Tibial artery (tissue), 4 donors: ENCODE measurements at regions not wholly inside any gene's neighbourhood (a gene's known extent, or its start where the extent isn't known, plus 50 kb on each side); places are given as distances from the start of the nearest gene placed in this dataset.

Source experiments
- DNase-seq, 2 donors: peaks; one replicate each; pipeline ENCODE4 v3.0.0-alpha.2; 2019
- H3K27ac ChIP-seq, 2 donors: fragments of 200-600 bp; sonication (generic) in 1 of 2; 1 replicate in 1 of 2; 2 replicates in 1 of 2; pipeline ENCODE4 v1.5.1; 2018 to 2019; ENCODE audit warnings: mild to moderate bottlenecking in 1 of 2
- H3K27me3 ChIP-seq, 2 donors: fragments of 200-600 bp; sonication (generic) in 1 of 2; one replicate each; pipeline versions ENCODE4 v1.5.1 to v1.6.0; 2016 to 2019
- H3K36me3 ChIP-seq, 3 donors: fragments of 200-600 bp; sonication (generic) in 2 of 3; one replicate each; pipeline ENCODE4 v1.5.1; 2016 to 2019; ENCODE audit warnings: mild to moderate bottlenecking in 2 of 3
- H3K4me1 ChIP-seq, 4 donors: fragments of 200-600 bp; sonication (generic) in 2 of 4; 1 replicate in 3 of 4; 2 replicates in 1 of 4; pipeline ENCODE4 v1.5.1; 2016 to 2019
- H3K4me3 ChIP-seq, 2 donors: fragments of 200-600 bp; sonication (generic) in 1 of 2; 1 replicate in 1 of 2; 2 replicates in 1 of 2; pipeline ENCODE4 v1.5.1; 2018 to 2019; ENCODE audit warnings: mild to moderate bottlenecking in 2 of 2
- H3K9me3 ChIP-seq, 3 donors: fragments of 200-600 bp; sonication (generic) in 1 of 3; one replicate each; pipeline ENCODE4 v1.5.1; 2016 to 2019
- intact Hi-C: fragments of 100-400 bp; cut with DNase I; formaldehyde crosslinking; loops from one replicate; pipeline ENCODE4 v1.15.0; 2023; ENCODE audit warnings: low total_unique reads
- TF ChIP-seq, protein P1 (sequence below), 2 experiments: fragments of 200-600 bp in 1 of 2; fragments of 450-650 bp in 1 of 2; IDR thresholded peaks; one replicate each; pipeline ENCODE4 v1.5.1; 2017 to 2019; ENCODE audit warnings: antibody characterized with exemption in 2 of 2, mild to moderate bottlenecking in 1 of 2, moderate library complexity in 1 of 2

DNA sequence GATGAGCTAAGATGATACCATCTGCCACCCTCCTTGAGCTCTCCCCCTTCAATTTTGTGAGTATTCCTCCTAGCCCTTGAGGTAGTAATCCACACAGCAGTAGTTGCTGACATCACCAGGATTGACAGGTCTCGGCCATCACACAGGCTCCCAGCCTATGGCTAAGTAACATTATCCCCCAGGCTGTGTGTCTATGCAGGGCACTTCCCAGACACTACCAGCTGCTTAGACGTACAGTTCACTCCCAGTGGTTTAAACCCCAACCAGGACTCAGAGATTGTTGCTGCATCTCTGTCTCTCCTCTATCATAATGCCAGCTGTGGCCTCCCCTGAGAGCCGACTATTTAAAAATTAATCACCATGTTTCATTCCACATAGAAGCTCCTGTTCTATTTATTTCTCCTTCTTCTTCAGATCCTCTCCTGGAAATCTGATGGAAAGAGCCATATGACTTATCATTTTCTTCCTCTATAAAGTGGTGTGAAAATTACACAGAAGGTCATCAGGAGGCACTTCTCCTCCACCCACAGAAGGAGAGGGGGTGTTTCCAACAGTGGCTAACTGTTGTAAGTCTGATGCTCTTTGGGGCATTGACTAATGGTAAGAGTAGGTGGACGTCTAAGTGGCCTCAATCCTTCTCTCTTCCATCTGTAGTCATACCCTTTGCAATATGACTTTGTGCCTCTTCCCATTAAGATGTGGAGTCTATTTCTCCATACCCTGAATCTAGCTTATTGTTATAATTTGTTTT lies 396.3 kb downstream of the SETD4 start:
- intact Hi-C loops = no loop called here
- H3K4me1 ChIP-seq = no peaks in the 10 kb centered on the region
- no peaks in the 10 kb centered on the region for H3K9me3 ChIP-seq
- TF ChIP-seq, protein P1, sequence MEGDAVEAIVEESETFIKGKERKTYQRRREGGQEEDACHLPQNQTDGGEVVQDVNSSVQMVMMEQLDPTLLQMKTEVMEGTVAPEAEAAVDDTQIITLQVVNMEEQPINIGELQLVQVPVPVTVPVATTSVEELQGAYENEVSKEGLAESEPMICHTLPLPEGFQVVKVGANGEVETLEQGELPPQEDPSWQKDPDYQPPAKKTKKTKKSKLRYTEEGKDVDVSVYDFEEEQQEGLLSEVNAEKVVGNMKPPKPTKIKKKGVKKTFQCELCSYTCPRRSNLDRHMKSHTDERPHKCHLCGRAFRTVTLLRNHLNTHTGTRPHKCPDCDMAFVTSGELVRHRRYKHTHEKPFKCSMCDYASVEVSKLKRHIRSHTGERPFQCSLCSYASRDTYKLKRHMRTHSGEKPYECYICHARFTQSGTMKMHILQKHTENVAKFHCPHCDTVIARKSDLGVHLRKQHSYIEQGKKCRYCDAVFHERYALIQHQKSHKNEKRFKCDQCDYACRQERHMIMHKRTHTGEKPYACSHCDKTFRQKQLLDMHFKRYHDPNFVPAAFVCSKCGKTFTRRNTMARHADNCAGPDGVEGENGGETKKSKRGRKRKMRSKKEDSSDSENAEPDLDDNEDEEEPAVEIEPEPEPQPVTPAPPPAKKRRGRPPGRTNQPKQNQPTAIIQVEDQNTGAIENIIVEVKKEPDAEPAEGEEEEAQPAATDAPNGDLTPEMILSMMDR (IDR thresholded peaks at IDR 0.05) = no peak
- H3K27me3 ChIP-seq = no peaks in the 10 kb centered on the region
- H3K4me3 ChIP-seq = no peak overlapping the region
- H3K27ac ChIP-seq = no peak overlapping the region
- H3K36me3 ChIP-seq = no peaks in the 10 kb centered on the region
- no peak for DNase-seq

DNA sequence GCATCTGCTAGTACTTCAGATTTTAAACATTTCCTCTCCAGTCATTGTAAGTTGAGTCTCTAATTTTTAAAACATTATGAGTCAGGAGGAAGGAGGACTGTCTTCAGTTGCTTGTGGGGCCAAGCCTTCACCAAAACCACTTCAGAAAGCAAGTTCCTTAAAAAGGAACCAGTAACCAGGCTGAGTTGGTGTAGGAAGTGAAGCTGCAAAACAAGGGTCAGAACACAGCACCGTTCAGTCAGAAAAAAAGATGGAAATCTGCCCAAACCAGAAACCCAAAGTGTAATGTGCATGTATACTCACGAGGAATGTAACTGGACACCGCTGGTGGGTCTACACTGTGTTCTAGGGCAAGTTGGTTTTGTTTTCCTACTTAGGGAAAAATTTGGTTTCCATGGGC lies 402.1 kb downstream of the SETD4 start:
- no peak overlapping the region for H3K4me3 ChIP-seq
- intact Hi-C loops = no loop called here
- TF ChIP-seq, protein P1 (IDR thresholded peaks at IDR 0.05) = no peak
- H3K9me3 ChIP-seq = no peaks in the 10 kb centered on the region
- H3K36me3 ChIP-seq = no peaks in the 10 kb centered on the region
- no peaks in the 10 kb centered on the region for H3K27me3 ChIP-seq
- peak overlapping the region in 1 of 2 donors; percentile 28 for H3K27ac ChIP-seq
- H3K4me1 ChIP-seq = peaks cover 0 to 7% (median 1%) of the 10 kb centered on the region in 4 donors
- no peak for DNase-seq

GRCh38 chr21:35652872-35653271 lies 407.5 kb downstream of the SETD4 start:
- Histone ChIP-seq H3K4me1 (peaks cover 0 to 3% (median under 1%) of the 10 kb centered on the region in 4 donors), H3K36me3 (no peaks in the 10 kb centered on the region), H3K27me3 (peaks cover 0 to 3% of the 10 kb centered on the region in 2 donors), H3K27ac (no peak overlapping the region), H3K4me3 (no peak overlapping the region), H3K9me3 (no peaks in the 10 kb centered on the region)
- TF ChIP-seq, protein P1 (IDR thresholded peaks at IDR 0.05) = no peak
- intact Hi-C loops = no loop called here
- DNase-seq = no peak

DNA sequence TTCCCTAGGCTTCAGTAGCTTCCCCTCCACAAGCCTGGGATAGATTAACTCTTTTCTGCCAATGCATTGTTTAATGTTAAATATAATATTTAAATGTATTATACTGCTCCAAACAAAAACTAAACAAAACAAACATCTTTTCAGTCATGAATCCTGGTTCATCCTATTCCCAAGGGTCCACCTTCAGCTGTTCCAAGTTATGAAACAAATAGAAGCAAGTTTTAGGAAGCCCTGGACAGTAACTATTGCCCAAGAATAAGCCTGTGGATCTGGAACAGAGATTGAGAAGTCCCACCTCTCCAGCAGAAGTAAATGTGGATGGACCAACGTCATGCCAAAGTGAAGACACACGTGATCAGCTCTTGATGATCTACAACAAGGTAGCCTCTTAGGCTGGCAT lies 408.1 kb downstream of the SETD4 start:
- intact Hi-C loops = no loop called here
- Histone ChIP-seq H3K9me3 (no peaks in the 10 kb centered on the region), H3K27ac (no peak overlapping the region), H3K27me3 (peaks cover 0 to 3% of the 10 kb centered on the region in 2 donors), H3K4me3 (no peak overlapping the region), H3K4me1 (no peaks in the 10 kb centered on the region), H3K36me3 (no peaks in the 10 kb centered on the region)
- TF ChIP-seq, protein P1 (IDR thresholded peaks at IDR 0.05) = no peak
- no peak for DNase-seq

- intact Hi-C loops = no loop called here
- no peak for DNase-seq
- Histone ChIP-seq H3K4me3 (no peak overlapping the region), H3K36me3 (no peaks in the 10 kb centered on the region), H3K4me1 (no peaks in the 10 kb centered on the region), H3K27ac (no peak overlapping the region), H3K9me3 (no peaks in the 10 kb centered on the region), H3K27me3 (peaks cover 0 to 3% of the 10 kb centered on the region in 2 donors)
- TF ChIP-seq, protein P1 (IDR thresholded peaks at IDR 0.05) = no peak
Measured at GRCh38 chr21:35651196-35651595, 409.1 kb downstream of the SETD4 start.
